H9 (cell line): ENCODE measurements at regions not wholly inside any gene's neighbourhood (a gene's known extent, or its start where the extent isn't known, plus 50 kb on each side); places are given as distances from the start of the nearest gene placed in this dataset.

ENCODE experiments used
- DNase-seq: peaks from one replicate; pipeline ENCODE4 v3.0.0-alpha.2; 2017
- H2AFZ ChIP-seq: one replicate; pipeline ENCODE4 v1.6.1; 2013; ENCODE audit warnings: mild to moderate bottlenecking, low read length, control low read depth, moderate library complexity
- H2AK5ac ChIP-seq: 2 replicates; pipeline ENCODE4 v1.6.1; 2013; ENCODE audit warnings: low read length, control low read depth, mixed read lengths; ENCODE audit not compliant: insufficient read length
- H2BK120ac ChIP-seq: one replicate; pipeline ENCODE4 v1.6.1; 2013; ENCODE audit warnings: low read depth, mild to moderate bottlenecking, low read length, control low read depth, inconsistent platforms; ENCODE audit not compliant: poor library complexity, severe bottlenecking
- H2BK12ac ChIP-seq: 2 replicates; pipeline ENCODE4 v1.6.1; 2013; ENCODE audit warnings: low read length, control low read depth, mixed read lengths, low read depth; ENCODE audit not compliant: insufficient read length
- H2BK15ac ChIP-seq: 2 replicates; pipeline ENCODE4 v1.6.1; 2013; ENCODE audit warnings: low read depth, low read length, control low read depth
- H2BK20ac ChIP-seq: one replicate; pipeline ENCODE4 v1.6.1; 2013; ENCODE audit warnings: low read depth, mild to moderate bottlenecking, low read length, control low read depth, inconsistent platforms; ENCODE audit not compliant: poor library complexity, severe bottlenecking
- H2BK5ac ChIP-seq: 2 replicates; pipeline ENCODE4 v1.6.1; 2013; ENCODE audit warnings: low read length, control low read depth, mixed read lengths; ENCODE audit not compliant: insufficient read length
- H3K14ac ChIP-seq: 2 replicates; pipeline ENCODE4 v1.6.1; 2013; ENCODE audit warnings: low read length, control low read depth; ENCODE audit not compliant: insufficient read depth
- H3K18ac ChIP-seq: 2 replicates; pipeline ENCODE4 v1.6.1; 2013; ENCODE audit warnings: low read depth, mild to moderate bottlenecking, mixed read lengths, low read length, control low read depth; ENCODE audit not compliant: insufficient read length
- H3K23ac ChIP-seq: 2 replicates; pipeline ENCODE4 v1.6.1; 2013; ENCODE audit warnings: low read length, control low read depth, mixed read lengths, low read depth; ENCODE audit not compliant: insufficient read length
- H3K23me2 ChIP-seq: 2 replicates; pipeline ENCODE4 v1.6.1; 2013; ENCODE audit warnings: low read depth, mild to moderate bottlenecking, mixed read lengths, low read length, control low read depth; ENCODE audit not compliant: insufficient read length, poor library complexity, severe bottlenecking
- H3K27ac ChIP-seq: 2 replicates; pipeline ENCODE4 v1.5.1; 2013; ENCODE audit warnings: low read length, control low read depth, mixed read lengths, low read depth; ENCODE audit not compliant: insufficient read length
- H3K27me3 ChIP-seq: 2 replicates; pipeline ENCODE4 v1.6.1; 2013; ENCODE audit warnings: low read length, control low read depth, inconsistent platforms; ENCODE audit not compliant: insufficient read depth
- H3K4ac ChIP-seq: 2 replicates; pipeline ENCODE4 v1.6.1; 2013; ENCODE audit warnings: low read depth, mild to moderate bottlenecking, control low read depth, inconsistent platforms, low read length, moderate library complexity
- H3K4me1 ChIP-seq: 2 replicates; pipeline ENCODE4 v1.6.1; 2013; ENCODE audit warnings: low read length, control low read depth, inconsistent platforms; ENCODE audit not compliant: insufficient read depth
- H3K4me2 ChIP-seq: 2 replicates; pipeline ENCODE4 v1.6.1; 2013; ENCODE audit warnings: low read length, control low read depth, mixed read lengths; ENCODE audit not compliant: insufficient read length, insufficient read depth
- H3K56ac ChIP-seq: 2 replicates; pipeline ENCODE4 v1.6.1; 2013; ENCODE audit warnings: low read depth, mild to moderate bottlenecking, mixed read lengths, low read length, control low read depth; ENCODE audit not compliant: insufficient read length
- H3K79me1 ChIP-seq: 2 replicates; pipeline ENCODE4 v1.6.1; 2013; ENCODE audit warnings: low read depth, mild to moderate bottlenecking, moderate library complexity, low read length, control low read depth, inconsistent platforms; ENCODE audit not compliant: insufficient read depth, poor library complexity, severe bottlenecking
- H3K79me2 ChIP-seq: 2 replicates; pipeline ENCODE4 v1.6.1; 2013; ENCODE audit warnings: low read length, control low read depth, inconsistent platforms; ENCODE audit not compliant: insufficient read depth
- H3K9ac ChIP-seq: 2 replicates; pipeline ENCODE4 v1.6.1; 2013; ENCODE audit warnings: low read length, control low read depth, mixed read lengths; ENCODE audit not compliant: insufficient read length; ENCODE audit errors: extremely low read depth
- H3K9me3 ChIP-seq: one replicate; pipeline ENCODE4 v1.6.1; 2013; ENCODE audit warnings: low read depth, low read length, inconsistent platforms; ENCODE audit not compliant: control insufficient read depth
- H3T11ph ChIP-seq: one replicate; pipeline ENCODE4 v1.6.1; 2013; ENCODE audit warnings: mild to moderate bottlenecking, low read length, control low read depth, inconsistent platforms
- H4K20me1 ChIP-seq: one replicate; pipeline ENCODE4 v1.6.1; 2013; ENCODE audit not compliant: control insufficient read depth, insufficient read length, insufficient read depth
- H4K5ac ChIP-seq: 2 replicates; pipeline ENCODE4 v1.6.1; 2013; ENCODE audit warnings: low read depth, mild to moderate bottlenecking, mixed read lengths, low read length, control low read depth; ENCODE audit not compliant: insufficient read length
- H4K8ac ChIP-seq: replicated peaks from 2 replicates; pipeline ENCODE4 v1.6.1; 2013; ENCODE audit warnings: low read length, control low read depth, mixed read lengths, low read depth; ENCODE audit not compliant: insufficient read length
- H4K91ac ChIP-seq: 2 replicates; pipeline ENCODE4 v1.6.1; 2013; ENCODE audit warnings: low read depth, mild to moderate bottlenecking, moderate library complexity, mixed read lengths, low read length, control low read depth; ENCODE audit not compliant: insufficient read length
- H3K27ac Mint-ChIP-seq, 3 experiments: 2 replicates in 2 of 3; 3 replicates in 1 of 3; pipeline ENCODE4 v1.8.0; 2020 to 2021; ENCODE audit warnings: mixed read lengths in 3 of 3, mild to moderate bottlenecking in 1 of 3, moderate library complexity in 1 of 3
- H3K27me3 Mint-ChIP-seq: 2 replicates; pipeline ENCODE4 v1.8.0; 2021; ENCODE audit warnings: low read depth, mild to moderate bottlenecking, moderate library complexity, mixed read lengths
- H3K36me3 Mint-ChIP-seq, 3 experiments: 2 replicates in 2 of 3; 3 replicates in 1 of 3; pipeline ENCODE4 v1.8.0; 2020 to 2021; ENCODE audit warnings: low read depth in 3 of 3, mixed read lengths in 3 of 3; ENCODE audit not compliant: insufficient read depth in 1 of 3
- H3K4me1 Mint-ChIP-seq, 2 experiments: 2 replicates each; pipeline ENCODE4 v1.8.0; 2020; ENCODE audit warnings: mixed read lengths in 2 of 2
- H3K4me3 Mint-ChIP-seq, 2 experiments: 2 replicates in 1 of 2; 3 replicates in 1 of 2; pipeline ENCODE4 v1.8.0; 2020 to 2021; ENCODE audit warnings: mild to moderate bottlenecking in 2 of 2, mixed read lengths in 2 of 2, moderate library complexity in 1 of 2
- H3K9me3 Mint-ChIP-seq, 2 experiments: 2 replicates in 1 of 2; 3 replicates in 1 of 2; pipeline ENCODE4 v1.8.0; 2020; ENCODE audit warnings: mild to moderate bottlenecking in 2 of 2, mixed read lengths in 2 of 2, moderate library complexity in 1 of 2
- CTCF ChIP-seq: fragments of 200-600 bp; sonication (generic); conservative IDR thresholded peaks from 3 replicates; pipeline ENCODE4 v1.8.0; 2021; ENCODE audit warnings: antibody characterized with exemption, mild to moderate bottlenecking
- WGBS: extraction: QIAGEN DNeasy Blood & Tissue Kit; methylation state at CpG from one replicate; pipeline ENCODE4 v1.1.7; 2013; ENCODE audit warnings: missing lambda C conversion rate, low lambda C conversion rate, mixed read lengths; ENCODE audit not compliant: insufficient read length; ENCODE audit errors: extremely low coverage; 5-methylcytosine and 5-hydroxymethylcytosine counted together

DNA sequence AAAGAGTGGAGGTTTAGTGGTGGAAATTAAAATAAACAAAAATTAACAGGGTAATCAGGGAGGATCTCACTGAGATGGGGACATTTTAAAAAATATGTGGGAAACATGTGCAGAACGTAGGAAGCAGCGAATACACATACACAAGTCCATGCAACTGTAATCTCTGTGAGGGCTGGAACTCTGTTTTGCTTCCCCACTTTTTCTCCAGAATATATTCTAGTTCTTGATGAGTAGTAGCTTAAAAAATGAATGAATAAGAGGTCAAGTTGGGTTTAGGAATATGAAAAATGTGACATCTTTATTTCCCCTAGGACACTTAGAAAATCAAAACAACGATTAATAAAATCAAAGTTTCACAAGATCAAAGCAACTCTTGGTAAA, 312.2 kb upstream of the ZNF717 start:
- H3K4me1 ChIP-seq: peaks cover 8% of the 10 kb centered on the region; the same call in 1 of the 2 replicates
- H3K4ac ChIP-seq: no peak overlapping the region
- H4K91ac ChIP-seq: no peak overlapping the region
- no peak overlapping the region for H3K4me3 Mint-ChIP-seq
- no peak overlapping the region for H2BK12ac ChIP-seq
- no CpG with 5 or more reads among the region's 3 CpGs for WGBS
- no peaks in the 10 kb centered on the region for H3K79me1 ChIP-seq
- no peak overlapping the region for H3K56ac ChIP-seq
- no peak overlapping the region for H2AFZ ChIP-seq
- H4K8ac ChIP-seq: no peak overlapping the region
- no peak overlapping the region for H2BK15ac ChIP-seq
- peaks cover 13 to 27% of the 10 kb centered on the region in 2 experiments for H3K4me1 Mint-ChIP-seq
- no peak overlapping the region for H2BK120ac ChIP-seq
- no peak overlapping the region for H3K9ac ChIP-seq
- no peak overlapping the region for H2BK5ac ChIP-seq
- H3K9me3 ChIP-seq: no peaks in the 10 kb centered on the region
- H2BK20ac ChIP-seq: no peak overlapping the region
- H3K4me2 ChIP-seq: no peak overlapping the region
- H3K18ac ChIP-seq: no peak overlapping the region
- H4K5ac ChIP-seq: no peak overlapping the region
- H3K36me3 Mint-ChIP-seq: peaks cover 2 to 4% (median 4%) of the 10 kb centered on the region in 3 experiments; a peak in 4 of 7 replicates
- H3K9me3 Mint-ChIP-seq: peaks cover 0 to 2% of the 10 kb centered on the region in 2 experiments; a peak in 2 of 5 replicates
- no peaks in the 10 kb centered on the region for H3K27me3 ChIP-seq
- no peaks in the 10 kb centered on the region for H3K79me2 ChIP-seq
- no peak for TF ChIP-seq CTCF
- no peak overlapping the region for H3T11ph ChIP-seq
- H3K27me3 Mint-ChIP-seq: no peaks in the 10 kb centered on the region
- no peak overlapping the region for H2AK5ac ChIP-seq
- no peak for DNase-seq
- H4K20me1 ChIP-seq: no peaks in the 10 kb centered on the region
- no peaks in the 10 kb centered on the region for H3K23me2 ChIP-seq
- H3K14ac ChIP-seq: no peak overlapping the region
- no peak overlapping the region; a peak in 1 of 7 replicates for H3K27ac Mint-ChIP-seq
- no peak overlapping the region for H3K27ac ChIP-seq
- H3K23ac ChIP-seq: no peak overlapping the region
